ENCODE measurements at regions not wholly inside any gene's neighbourhood (a gene's known extent, or its start where the extent isn't known, plus 50 kb on each side); places are given as distances from the start of the nearest gene placed in this dataset.

- TF ChIP-seq MYC (IDR thresholded peaks at IDR 0.05; ENCODE audit: low read depth, low read length) (no peak), POLR2A (IDR thresholded peaks at IDR 0.05; ENCODE audit: extremely low read depth, insufficient read length) (no peak)
- TF ChIP-seq, protein P1, sequence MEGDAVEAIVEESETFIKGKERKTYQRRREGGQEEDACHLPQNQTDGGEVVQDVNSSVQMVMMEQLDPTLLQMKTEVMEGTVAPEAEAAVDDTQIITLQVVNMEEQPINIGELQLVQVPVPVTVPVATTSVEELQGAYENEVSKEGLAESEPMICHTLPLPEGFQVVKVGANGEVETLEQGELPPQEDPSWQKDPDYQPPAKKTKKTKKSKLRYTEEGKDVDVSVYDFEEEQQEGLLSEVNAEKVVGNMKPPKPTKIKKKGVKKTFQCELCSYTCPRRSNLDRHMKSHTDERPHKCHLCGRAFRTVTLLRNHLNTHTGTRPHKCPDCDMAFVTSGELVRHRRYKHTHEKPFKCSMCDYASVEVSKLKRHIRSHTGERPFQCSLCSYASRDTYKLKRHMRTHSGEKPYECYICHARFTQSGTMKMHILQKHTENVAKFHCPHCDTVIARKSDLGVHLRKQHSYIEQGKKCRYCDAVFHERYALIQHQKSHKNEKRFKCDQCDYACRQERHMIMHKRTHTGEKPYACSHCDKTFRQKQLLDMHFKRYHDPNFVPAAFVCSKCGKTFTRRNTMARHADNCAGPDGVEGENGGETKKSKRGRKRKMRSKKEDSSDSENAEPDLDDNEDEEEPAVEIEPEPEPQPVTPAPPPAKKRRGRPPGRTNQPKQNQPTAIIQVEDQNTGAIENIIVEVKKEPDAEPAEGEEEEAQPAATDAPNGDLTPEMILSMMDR (IDR thresholded peaks at IDR 0.05; ENCODE audit: low read depth, low read length) = no peak
These were observed 154.0 kb upstream of the BCL6 start for GRCh38 chr3:187899246-187899645.
